ENCODE measurements at regions not wholly inside any gene's neighbourhood (a gene's known extent, or its start where the extent isn't known, plus 50 kb on each side); places are given as distances from the start of the nearest gene placed in this dataset.

DNA sequence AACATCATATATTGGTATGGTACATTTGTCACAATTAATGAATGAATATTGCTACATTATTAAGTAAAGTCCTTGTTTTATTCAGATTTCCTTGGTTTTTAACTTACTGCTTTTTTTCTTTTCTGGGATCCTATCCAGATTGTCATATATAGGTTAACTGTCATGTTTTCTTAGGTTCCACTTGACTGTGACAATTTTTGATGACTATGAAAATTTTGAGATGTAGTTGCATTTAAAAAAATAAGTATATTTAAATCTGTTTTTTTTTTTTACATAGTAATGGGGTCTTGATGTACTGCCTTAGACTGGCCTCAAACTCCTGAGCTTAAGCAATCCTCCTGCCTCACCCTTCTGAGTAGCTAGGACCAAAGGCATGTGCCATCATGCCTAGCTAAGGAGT is 76.8 kb downstream of the ATP6V1G3 start:
- H3K27me3 ChIP-seq (replicated peaks; ENCODE audit: control insufficient read depth, insufficient read depth, low read length) = no peaks in the 10 kb centered on the region
- no peak overlapping the region for H3K4me3 ChIP-seq (replicated peaks; ENCODE audit: low read depth, low read length)
- no peak for DNase-seq (ENCODE audit: extremely low read depth, insufficient read length)
- no peaks in the 10 kb centered on the region for H3K36me3 ChIP-seq (ENCODE audit: control insufficient read depth, insufficient read depth, low read length)
- TF ChIP-seq, protein P1, sequence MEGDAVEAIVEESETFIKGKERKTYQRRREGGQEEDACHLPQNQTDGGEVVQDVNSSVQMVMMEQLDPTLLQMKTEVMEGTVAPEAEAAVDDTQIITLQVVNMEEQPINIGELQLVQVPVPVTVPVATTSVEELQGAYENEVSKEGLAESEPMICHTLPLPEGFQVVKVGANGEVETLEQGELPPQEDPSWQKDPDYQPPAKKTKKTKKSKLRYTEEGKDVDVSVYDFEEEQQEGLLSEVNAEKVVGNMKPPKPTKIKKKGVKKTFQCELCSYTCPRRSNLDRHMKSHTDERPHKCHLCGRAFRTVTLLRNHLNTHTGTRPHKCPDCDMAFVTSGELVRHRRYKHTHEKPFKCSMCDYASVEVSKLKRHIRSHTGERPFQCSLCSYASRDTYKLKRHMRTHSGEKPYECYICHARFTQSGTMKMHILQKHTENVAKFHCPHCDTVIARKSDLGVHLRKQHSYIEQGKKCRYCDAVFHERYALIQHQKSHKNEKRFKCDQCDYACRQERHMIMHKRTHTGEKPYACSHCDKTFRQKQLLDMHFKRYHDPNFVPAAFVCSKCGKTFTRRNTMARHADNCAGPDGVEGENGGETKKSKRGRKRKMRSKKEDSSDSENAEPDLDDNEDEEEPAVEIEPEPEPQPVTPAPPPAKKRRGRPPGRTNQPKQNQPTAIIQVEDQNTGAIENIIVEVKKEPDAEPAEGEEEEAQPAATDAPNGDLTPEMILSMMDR (IDR thresholded peaks at IDR 0.05; ENCODE audit: insufficient read depth, low read length, poor library complexity, severe bottlenecking) = no peak

DNA sequence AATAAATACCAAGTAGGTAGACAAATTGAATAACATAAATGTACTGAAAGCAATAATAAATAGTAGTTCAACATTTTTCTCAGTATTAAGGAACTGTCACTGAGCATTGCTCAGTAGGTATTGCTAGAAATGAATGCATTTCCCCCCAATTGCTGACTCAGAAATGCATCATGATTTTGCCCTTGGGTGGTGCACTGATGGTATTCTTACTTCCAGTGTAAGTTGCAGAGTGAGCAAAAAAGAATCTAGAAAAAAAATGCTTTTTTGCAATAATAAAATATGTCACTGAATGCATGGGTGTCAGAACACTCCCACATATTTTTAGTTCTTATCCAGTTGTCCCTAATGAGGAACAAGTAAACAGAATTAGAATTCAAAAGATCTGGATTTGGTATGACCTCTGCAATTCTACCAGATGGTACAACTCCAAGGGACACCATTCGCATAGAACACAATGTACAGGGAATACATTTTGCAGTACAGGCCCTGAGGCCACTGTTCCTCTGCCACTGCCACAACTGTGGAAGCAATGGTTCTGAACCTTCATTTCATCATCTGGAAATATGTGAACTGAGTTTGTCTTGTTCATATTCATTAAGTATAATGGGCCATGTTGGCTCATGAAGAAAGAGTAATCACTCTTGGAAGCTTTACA is 78.0 kb downstream of the ATP6V1G3 start:
- DNase-seq (ENCODE audit: extremely low read depth, insufficient read length) = no peak
- no peaks in the 10 kb centered on the region for H3K27me3 ChIP-seq (replicated peaks; ENCODE audit: control insufficient read depth, insufficient read depth, low read length)
- TF ChIP-seq, protein P1 (IDR thresholded peaks at IDR 0.05; ENCODE audit: insufficient read depth, low read length, poor library complexity, severe bottlenecking) = no peak
- H3K36me3 ChIP-seq (ENCODE audit: control insufficient read depth, insufficient read depth, low read length) = no peaks in the 10 kb centered on the region
- no peak overlapping the region for H3K4me3 ChIP-seq (replicated peaks; ENCODE audit: low read depth, low read length)

DNA sequence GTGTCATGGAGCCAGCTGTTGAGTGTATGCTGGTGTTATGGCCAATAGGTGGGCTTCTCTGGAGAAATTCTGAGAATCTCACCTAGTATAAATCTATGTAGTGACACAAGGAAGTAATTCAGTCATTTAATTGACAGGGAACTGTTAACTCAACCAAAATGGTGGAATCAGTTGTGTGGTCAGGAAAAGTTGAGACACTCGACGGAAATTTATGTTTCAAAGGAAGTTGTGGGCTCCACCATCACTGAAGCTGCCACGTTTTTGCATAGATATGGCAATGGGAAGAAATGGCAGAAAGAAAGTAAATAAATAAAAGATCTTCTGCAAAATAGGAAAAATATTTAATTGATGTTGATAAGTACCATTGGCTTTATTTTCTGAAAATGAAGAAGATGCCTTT is 84.5 kb downstream of the ATP6V1G3 start:
- TF ChIP-seq, protein P1 (IDR thresholded peaks at IDR 0.05; ENCODE audit: insufficient read depth, low read length, poor library complexity, severe bottlenecking) = no peak
- DNase-seq (ENCODE audit: extremely low read depth, insufficient read length) = no peak
- Histone ChIP-seq H3K27me3 (replicated peaks; ENCODE audit: control insufficient read depth, insufficient read depth, low read length) (no peaks in the 10 kb centered on the region), H3K36me3 (ENCODE audit: control insufficient read depth, insufficient read depth, low read length) (no peaks in the 10 kb centered on the region), H3K4me3 (replicated peaks; ENCODE audit: low read depth, low read length) (no peak overlapping the region)

DNA sequence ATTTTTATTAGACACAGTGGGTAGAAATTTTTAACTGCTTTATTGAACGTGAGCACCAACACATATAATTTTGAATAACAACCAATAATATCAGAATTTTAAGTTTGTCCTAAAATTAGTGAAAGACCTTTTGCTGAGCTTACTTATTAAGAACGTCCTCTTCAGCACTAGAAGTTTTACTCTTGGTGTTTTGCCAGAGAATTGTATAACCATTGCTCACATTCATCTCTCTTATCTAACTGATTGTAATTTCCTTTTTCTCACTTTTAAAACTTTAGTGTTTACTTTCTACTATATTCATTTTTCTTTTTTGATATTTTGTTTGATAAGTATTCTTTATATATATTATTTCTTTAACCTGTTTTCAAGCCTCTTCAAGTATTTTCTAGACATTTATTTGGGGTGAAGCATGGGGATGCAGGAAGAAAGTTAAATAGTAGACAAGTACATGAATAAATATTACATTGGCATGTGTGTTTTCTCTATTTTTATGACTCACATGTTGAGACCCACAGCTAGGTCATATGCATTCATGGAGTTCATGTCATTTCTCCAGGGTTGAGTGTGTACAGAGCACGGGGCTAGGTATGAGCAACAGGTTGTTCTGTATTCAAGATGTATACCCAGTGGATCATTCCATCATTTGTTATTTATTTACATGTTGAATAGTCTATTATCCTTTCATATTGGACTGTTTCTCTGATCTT is 90.6 kb downstream of the ATP6V1G3 start:
- DNase-seq (ENCODE audit: extremely low read depth, insufficient read length) = no peak
- TF ChIP-seq, protein P1 (IDR thresholded peaks at IDR 0.05; ENCODE audit: insufficient read depth, low read length, poor library complexity, severe bottlenecking) = no peak
- Histone ChIP-seq H3K36me3 (ENCODE audit: control insufficient read depth, insufficient read depth, low read length) (no peaks in the 10 kb centered on the region), H3K4me3 (replicated peaks; ENCODE audit: low read depth, low read length) (no peak overlapping the region), H3K27me3 (replicated peaks; ENCODE audit: control insufficient read depth, insufficient read depth, low read length) (no peaks in the 10 kb centered on the region)

DNA sequence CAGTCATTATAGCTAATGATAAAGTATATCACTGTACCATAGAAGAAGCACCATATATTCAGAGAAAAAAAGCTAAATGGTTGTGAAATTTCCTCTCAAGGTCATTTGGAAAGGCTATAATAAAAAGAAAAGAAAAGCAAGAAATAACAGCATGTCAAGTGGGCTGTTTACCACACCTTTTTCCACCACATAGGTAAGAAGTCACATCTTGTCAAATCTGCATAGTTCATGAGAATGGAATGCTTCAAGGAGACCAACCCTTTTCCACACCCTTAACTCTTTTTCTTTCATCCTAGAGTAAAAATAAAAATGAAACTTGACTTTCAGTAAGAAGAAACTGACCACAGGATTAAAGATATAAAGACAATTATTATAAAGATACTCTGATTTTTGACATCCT is 91.2 kb downstream of the ATP6V1G3 start:
- Histone ChIP-seq H3K36me3 (ENCODE audit: control insufficient read depth, insufficient read depth, low read length) (no peaks in the 10 kb centered on the region), H3K4me3 (replicated peaks; ENCODE audit: low read depth, low read length) (no peak overlapping the region), H3K27me3 (replicated peaks; ENCODE audit: control insufficient read depth, insufficient read depth, low read length) (no peaks in the 10 kb centered on the region)
- TF ChIP-seq, protein P1 (IDR thresholded peaks at IDR 0.05; ENCODE audit: insufficient read depth, low read length, poor library complexity, severe bottlenecking) = no peak
- no peak for DNase-seq (ENCODE audit: extremely low read depth, insufficient read length)

Data from GM06990 (cell line).